ENCODE measurements at regions not wholly inside any gene's neighbourhood (a gene's known extent, or its start where the extent isn't known, plus 50 kb on each side); places are given as distances from the start of the nearest gene placed in this dataset.

DNA sequence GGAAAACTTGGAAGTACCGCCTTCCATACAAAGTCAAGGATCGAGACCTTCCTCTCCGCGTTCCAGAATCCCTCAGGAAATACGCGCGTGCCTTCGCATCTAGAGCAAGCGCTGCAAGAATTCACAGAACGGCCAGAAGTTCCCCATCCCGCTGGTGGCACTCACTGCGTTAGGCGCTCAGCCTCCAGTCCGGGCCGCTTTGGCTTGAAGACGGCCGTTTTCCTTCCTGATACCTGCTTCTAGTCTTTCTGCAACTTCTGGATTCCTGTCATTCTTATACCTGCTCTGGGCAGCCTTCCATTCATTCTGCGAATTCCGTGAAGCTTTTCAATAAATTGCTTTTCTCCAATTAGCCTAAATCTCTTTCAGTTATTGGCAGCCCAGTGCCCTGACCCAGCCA, 896.4 kb downstream of the TRIML1 start:
- no peak overlapping the region for H3K4me3 ChIP-seq (ENCODE audit: low read length)
- Mint-ChIP-seq H3K36me3 (ENCODE audit: low read depth) (no peaks in the 10 kb centered on the region), H3K27me3 (ENCODE audit: insufficient read depth) (no peaks in the 10 kb centered on the region), H3K9me3 (no peaks in the 10 kb centered on the region), H3K27ac (no peak overlapping the region), H3K4me3 (no peak overlapping the region), H3K4me1 (peaks cover 9% of the 10 kb centered on the region)
- WGBS, 2 experiments (ENCODE audit: insufficient coverage in 1 of 2, insufficient read length in 1 of 2) = 92 to 94% methylated on average over 16 to 18 of the region's 19 CpGs
- no peaks in the 10 kb centered on the region for H3K9me3 ChIP-seq (ENCODE audit: control insufficient read depth, low read length)
- no peak overlapping the region for H3K9ac ChIP-seq (ENCODE audit: extremely low read depth, low read length, poor library complexity, severe bottlenecking)
- no peaks in the 10 kb centered on the region for H3K27me3 ChIP-seq (ENCODE audit: control insufficient read depth, insufficient read depth, low read length, poor library complexity, severe bottlenecking)
- TF ChIP-seq, protein P1, sequence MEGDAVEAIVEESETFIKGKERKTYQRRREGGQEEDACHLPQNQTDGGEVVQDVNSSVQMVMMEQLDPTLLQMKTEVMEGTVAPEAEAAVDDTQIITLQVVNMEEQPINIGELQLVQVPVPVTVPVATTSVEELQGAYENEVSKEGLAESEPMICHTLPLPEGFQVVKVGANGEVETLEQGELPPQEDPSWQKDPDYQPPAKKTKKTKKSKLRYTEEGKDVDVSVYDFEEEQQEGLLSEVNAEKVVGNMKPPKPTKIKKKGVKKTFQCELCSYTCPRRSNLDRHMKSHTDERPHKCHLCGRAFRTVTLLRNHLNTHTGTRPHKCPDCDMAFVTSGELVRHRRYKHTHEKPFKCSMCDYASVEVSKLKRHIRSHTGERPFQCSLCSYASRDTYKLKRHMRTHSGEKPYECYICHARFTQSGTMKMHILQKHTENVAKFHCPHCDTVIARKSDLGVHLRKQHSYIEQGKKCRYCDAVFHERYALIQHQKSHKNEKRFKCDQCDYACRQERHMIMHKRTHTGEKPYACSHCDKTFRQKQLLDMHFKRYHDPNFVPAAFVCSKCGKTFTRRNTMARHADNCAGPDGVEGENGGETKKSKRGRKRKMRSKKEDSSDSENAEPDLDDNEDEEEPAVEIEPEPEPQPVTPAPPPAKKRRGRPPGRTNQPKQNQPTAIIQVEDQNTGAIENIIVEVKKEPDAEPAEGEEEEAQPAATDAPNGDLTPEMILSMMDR (conservative IDR thresholded peaks at IDR 0.05) = no peak
- no peaks in the 10 kb centered on the region for H3K4me1 ChIP-seq (ENCODE audit: control insufficient read depth, insufficient read depth, low read length)
- no peaks in the 10 kb centered on the region for H3K36me3 ChIP-seq (ENCODE audit: control insufficient read depth, insufficient read depth, low read length)
- no peak overlapping the region for H3K27ac ChIP-seq (ENCODE audit: low read depth, low read length)
- no peak for DNase-seq

DNA sequence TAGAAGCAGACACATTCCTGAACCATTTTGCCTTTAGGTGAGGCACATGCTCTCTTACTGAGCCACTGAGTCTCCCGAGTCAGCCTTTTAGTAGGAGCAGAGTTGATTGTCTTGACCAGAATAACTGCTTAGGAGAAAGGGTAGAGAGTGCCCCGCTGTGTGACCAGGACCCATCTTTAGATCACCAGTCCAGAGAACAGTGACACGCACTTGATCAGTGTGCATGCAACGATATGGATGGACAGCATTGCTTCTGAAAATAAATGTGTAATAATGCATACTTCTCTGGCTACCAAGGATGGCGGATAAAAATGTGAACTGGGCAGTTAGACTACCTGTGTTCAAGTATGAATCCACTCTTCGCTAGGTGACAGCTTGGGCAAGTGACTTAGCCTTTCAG, 897.7 kb downstream of the TRIML1 start:
- Histone ChIP-seq H3K4me3 (ENCODE audit: low read length) (no peak overlapping the region), H3K36me3 (ENCODE audit: control insufficient read depth, insufficient read depth, low read length) (no peaks in the 10 kb centered on the region), H3K27ac (ENCODE audit: low read depth, low read length) (no peak overlapping the region), H3K4me1 (ENCODE audit: control insufficient read depth, insufficient read depth, low read length) (no peaks in the 10 kb centered on the region), H3K27me3 (ENCODE audit: control insufficient read depth, insufficient read depth, low read length, poor library complexity, severe bottlenecking) (no peaks in the 10 kb centered on the region), H3K9me3 (ENCODE audit: control insufficient read depth, low read length) (no peaks in the 10 kb centered on the region), H3K9ac (ENCODE audit: extremely low read depth, low read length, poor library complexity, severe bottlenecking) (no peak overlapping the region)
- TF ChIP-seq, protein P1 (conservative IDR thresholded peaks at IDR 0.05) = no peak
- DNase-seq = no peak
- H3K27me3 Mint-ChIP-seq (ENCODE audit: insufficient read depth) = no peaks in the 10 kb centered on the region
- no peak overlapping the region for H3K27ac Mint-ChIP-seq
- H3K4me3 Mint-ChIP-seq = no peak overlapping the region
- 79 to 81% methylated on average over 6 of the region's 6 CpGs for WGBS, 2 experiments (ENCODE audit: insufficient coverage in 1 of 2, insufficient read length in 1 of 2)
- H3K36me3 Mint-ChIP-seq (ENCODE audit: low read depth) = no peaks in the 10 kb centered on the region
- H3K4me1 Mint-ChIP-seq = peaks cover 9% of the 10 kb centered on the region
- no peaks in the 10 kb centered on the region for H3K9me3 Mint-ChIP-seq

DNA sequence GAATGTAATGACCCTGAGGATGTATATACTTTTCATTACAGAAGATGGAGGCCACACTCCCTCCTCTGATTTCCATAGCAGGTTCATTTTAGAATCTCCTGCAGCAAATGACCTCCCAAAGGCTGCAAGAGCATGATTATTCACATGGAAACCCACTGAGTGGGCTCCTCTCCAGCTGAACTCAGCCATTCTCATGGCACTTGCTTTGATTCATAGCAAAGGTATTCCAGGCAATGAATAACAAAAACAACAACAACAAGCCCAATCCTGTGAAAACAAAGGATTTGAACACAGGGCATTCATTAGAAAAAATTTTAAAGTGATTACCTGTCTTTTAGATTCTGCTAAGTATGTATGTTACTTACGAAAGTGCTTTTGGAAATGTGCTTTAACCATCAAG, 894.0 kb upstream of the FRG1 start:
- H3K9me3 Mint-ChIP-seq = no peaks in the 10 kb centered on the region
- H3K36me3 Mint-ChIP-seq (ENCODE audit: low read depth) = no peaks in the 10 kb centered on the region
- TF ChIP-seq, protein P1 (conservative IDR thresholded peaks at IDR 0.05) = no peak
- 87 to 91% methylated on average over 1 of the region's 1 CpG for WGBS, 2 experiments (ENCODE audit: insufficient coverage in 1 of 2, insufficient read length in 1 of 2)
- Histone ChIP-seq H3K4me3 (ENCODE audit: low read length) (no peak overlapping the region), H3K9me3 (ENCODE audit: control insufficient read depth, low read length) (no peaks in the 10 kb centered on the region), H3K9ac (ENCODE audit: extremely low read depth, low read length, poor library complexity, severe bottlenecking) (no peak overlapping the region), H3K4me1 (ENCODE audit: control insufficient read depth, insufficient read depth, low read length) (no peaks in the 10 kb centered on the region), H3K27ac (ENCODE audit: low read depth, low read length) (no peak overlapping the region), H3K36me3 (ENCODE audit: control insufficient read depth, insufficient read depth, low read length) (no peaks in the 10 kb centered on the region), H3K27me3 (ENCODE audit: control insufficient read depth, insufficient read depth, low read length, poor library complexity, severe bottlenecking) (no peaks in the 10 kb centered on the region)
- peak; percentile 71 for DNase-seq
- no peaks in the 10 kb centered on the region for H3K27me3 Mint-ChIP-seq (ENCODE audit: insufficient read depth)
- H3K27ac Mint-ChIP-seq = peak overlapping the region; percentile 90
- H3K4me3 Mint-ChIP-seq = no peak overlapping the region
- H3K4me1 Mint-ChIP-seq = peaks cover 6% of the 10 kb centered on the region

Data from endodermal cell (in vitro differentiated cells).